Breast epithelium (tissue), 4 donors: ENCODE measurements at regions not wholly inside any gene's neighbourhood (a gene's known extent, or its start where the extent isn't known, plus 50 kb on each side); places are given as distances from the start of the nearest gene placed in this dataset.

Experiments
- DNase-seq, 2 donors: peaks; one replicate each; pipeline ENCODE4 v3.0.0-alpha.2; 2019; ENCODE audit warnings: low spot score in 2 of 2
- H3K27ac ChIP-seq, 2 donors: fragments of 200-600 bp; sonication (generic) in 1 of 2; one replicate each; pipeline ENCODE4 v1.5.1; 2016 to 2019; ENCODE audit warnings: mild to moderate bottlenecking in 1 of 2
- H3K27me3 ChIP-seq, 2 donors: fragments of 200-600 bp; sonication (generic) in 1 of 2; one replicate each; pipeline versions ENCODE4 v1.5.1 to v1.6.0; 2017 to 2019; ENCODE audit warnings: control low read depth in 1 of 2, mild to moderate bottlenecking in 1 of 2
- H3K36me3 ChIP-seq: fragments of 200-600 bp; one replicate; pipeline ENCODE4 v1.5.1; 2019
- H3K4me1 ChIP-seq, 2 donors: fragments of 200-600 bp; sonication (generic); one replicate each; pipeline ENCODE4 v1.5.1; 2016 to 2019; ENCODE audit warnings: control low read depth in 1 of 2
- H3K4me3 ChIP-seq, 3 donors: fragments of 200-600 bp; sonication (generic); 1 replicate in 2 of 3; 2 replicates in 1 of 3; pipeline ENCODE4 v1.5.1; 2016 to 2019; ENCODE audit warnings: mild to moderate bottlenecking in 3 of 3, moderate library complexity in 2 of 3
- H3K9me3 ChIP-seq, 2 donors: fragments of 200-600 bp; sonication (generic) in 1 of 2; one replicate each; pipeline ENCODE4 v1.5.1; 2016 to 2019; ENCODE audit warnings: control low read depth in 1 of 2
- CTCF ChIP-seq, 3 donors: fragments of 450-650 bp; IDR thresholded peaks; one replicate each; pipeline ENCODE4 v1.5.1; 2016 to 2017; ENCODE audit warnings: antibody characterized with exemption in 3 of 3, mild to moderate bottlenecking in 3 of 3, moderate library complexity in 3 of 3
- POLR2A ChIP-seq: fragments of 450-650 bp; IDR thresholded peaks from one replicate; pipeline ENCODE4 v1.6.1; 2016; ENCODE audit warnings: antibody characterized with exemption, mild to moderate bottlenecking, moderate library complexity
- POLR2AphosphoS5 ChIP-seq, 3 donors: sonication (generic); formaldehyde crosslinking; IDR thresholded peaks; one replicate each; pipeline ENCODE4 v1.6.1; 2017; ENCODE audit warnings: antibody characterized with exemption in 3 of 3
- intact Hi-C: fragments of 100-400 bp; cut with DNase I; formaldehyde crosslinking; loops from one replicate; pipeline ENCODE4 v1.15.1; 2023; ENCODE audit warnings: low total_unique reads

- Histone ChIP-seq H3K4me1 (no peaks in the 10 kb centered on the region), H3K9me3 (no peaks in the 10 kb centered on the region), H3K36me3 (no peaks in the 10 kb centered on the region), H3K4me3 (no peak overlapping the region), H3K27me3 (peaks cover 0 to 23% of the 10 kb centered on the region in 2 donors), H3K27ac (no peak overlapping the region)
- intact Hi-C loops, result no loop called here
- no peak for DNase-seq
- TF ChIP-seq CTCF (IDR thresholded peaks at IDR 0.05) (no peak), POLR2A (no peak), POLR2AphosphoS5 (IDR thresholded peaks at IDR 0.05) (no peak)
Observed at GRCh38 chr11:134471716-134472455, 59.8 kb upstream of the B3GAT1 start.

- Histone ChIP-seq H3K4me1 (no peaks in the 10 kb centered on the region), H3K4me3 (no peak overlapping the region), H3K27me3 (peaks cover 0 to 25% of the 10 kb centered on the region in 2 donors), H3K36me3 (no peaks in the 10 kb centered on the region), H3K27ac (no peak overlapping the region), H3K9me3 (no peaks in the 10 kb centered on the region)
- intact Hi-C loops, result no loop called here
- no peak for DNase-seq
- TF ChIP-seq CTCF (IDR thresholded peaks at IDR 0.05) (no peak), POLR2A (no peak), POLR2AphosphoS5 (IDR thresholded peaks at IDR 0.05) (no peak)
Observed at GRCh38 chr11:134471087-134471715, 59.2 kb upstream of the B3GAT1 start.

- Histone ChIP-seq H3K27ac (no peak overlapping the region), H3K9me3 (no peaks in the 10 kb centered on the region), H3K4me1 (no peaks in the 10 kb centered on the region), H3K27me3 (peaks cover 0 to 21% of the 10 kb centered on the region in 2 donors), H3K4me3 (no peak overlapping the region), H3K36me3 (no peaks in the 10 kb centered on the region)
- no peak for DNase-seq
- no peak for TF ChIP-seq CTCF (IDR thresholded peaks at IDR 0.05)
- intact Hi-C loops, result no loop called here
Observed at GRCh38 chr11:134470238-134470637, 58.2 kb upstream of the B3GAT1 start.

- Histone ChIP-seq H3K4me3 (no peak overlapping the region), H3K27me3 (peaks cover 0 to 21% of the 10 kb centered on the region in 2 donors), H3K36me3 (no peaks in the 10 kb centered on the region), H3K4me1 (no peaks in the 10 kb centered on the region), H3K27ac (peak overlapping the region in 1 of 2 donors; percentile 25), H3K9me3 (no peaks in the 10 kb centered on the region)
- no peak for DNase-seq
- no peak for TF ChIP-seq POLR2AphosphoS5 (IDR thresholded peaks at IDR 0.05)
- no peak for TF ChIP-seq POLR2A
- no peak for TF ChIP-seq CTCF (IDR thresholded peaks at IDR 0.05)
- intact Hi-C loops, result no loop called here
Observed at GRCh38 chr11:134469627-134470026, 57.6 kb upstream of the B3GAT1 start.

- intact Hi-C loops, result no loop called here
Observed at GRCh38 chr11:134468796-134469195, 56.8 kb upstream of the B3GAT1 start.

More at GRCh38 chr11:134468796-134469195, 56.8 kb upstream of the B3GAT1 start:
- peak overlapping the region in 1 of 2 donors; percentile 69 for H3K27ac ChIP-seq
- no peaks in the 10 kb centered on the region for H3K36me3 ChIP-seq
- no peaks in the 10 kb centered on the region for H3K4me1 ChIP-seq
- DNase-seq, result peak in 1 of 2 donors; percentile 19
- TF ChIP-seq POLR2AphosphoS5 (IDR thresholded peaks at IDR 0.05), result peak in 2 of 3 donors; percentile 26 to 39
- no peak for TF ChIP-seq POLR2A
- TF ChIP-seq CTCF (IDR thresholded peaks at IDR 0.05), result peak in 1 of 3 donors; percentile 15
- no peaks in the 10 kb centered on the region for H3K9me3 ChIP-seq
- peaks cover 0 to 14% of the 10 kb centered on the region in 2 donors for H3K27me3 ChIP-seq
- H3K4me3 ChIP-seq, result peak overlapping the region in 1 of 3 donors; percentile 15
